ENCODE measurements at regions not wholly inside any gene's neighbourhood (a gene's known extent, or its start where the extent isn't known, plus 50 kb on each side); places are given as distances from the start of the nearest gene placed in this dataset.

GRCh38 chr3:96434651-96435050, 379.7 kb upstream of the EPHA6 start:
- no peak overlapping the region for H3K4me3 ChIP-seq (ENCODE audit: low read depth, low read length)
- TF ChIP-seq CTCF (IDR thresholded peaks at IDR 0.05; ENCODE audit: insufficient read depth, low read length, missing control alignments): no peak
- ChIA-PET POLR2A (no interaction called here), CTCF (no interaction called here)
- no peak for DNase-seq (ENCODE audit: low read depth, low spot score)

GRCh38 chr3:96449346-96449745, 365.0 kb upstream of the EPHA6 start:
- no peak for TF ChIP-seq CTCF (IDR thresholded peaks at IDR 0.05; ENCODE audit: insufficient read depth, low read length, missing control alignments)
- no peak overlapping the region for H3K4me3 ChIP-seq (ENCODE audit: low read depth, low read length)
- POLR2A ChIA-PET: no interaction called here
- CTCF ChIA-PET: no interaction called here
- no peak for DNase-seq (ENCODE audit: low read depth, low spot score)

- no peak overlapping the region for H3K4me3 ChIP-seq (ENCODE audit: low read depth, low read length)
- no peak for TF ChIP-seq CTCF (IDR thresholded peaks at IDR 0.05; ENCODE audit: insufficient read depth, low read length, missing control alignments)
- CTCF ChIA-PET: no interaction called here
- DNase-seq (ENCODE audit: low read depth, low spot score): no peak
- POLR2A ChIA-PET: no interaction called here
These were observed 364.6 kb upstream of the EPHA6 start for GRCh38 chr3:96449803-96450202.

- CTCF ChIA-PET: no interaction called here
These were observed 363.7 kb upstream of the EPHA6 start for GRCh38 chr3:96450699-96451098.

GRCh38 chr3:96465521-96465920, 348.9 kb upstream of the EPHA6 start:
- DNase-seq (ENCODE audit: low read depth, low spot score): no peak
- CTCF ChIA-PET: no interaction called here
- no peak overlapping the region for H3K4me3 ChIP-seq (ENCODE audit: low read depth, low read length)
- no peak for TF ChIP-seq CTCF (IDR thresholded peaks at IDR 0.05; ENCODE audit: insufficient read depth, low read length, missing control alignments)
- POLR2A ChIA-PET: no interaction called here

More at GRCh38 chr3:96450699-96451098, 363.7 kb upstream of the EPHA6 start:
- no peak overlapping the region for H3K4me3 ChIP-seq (ENCODE audit: low read depth, low read length)
- POLR2A ChIA-PET: no interaction called here
- DNase-seq (ENCODE audit: low read depth, low spot score): no peak
- no peak for TF ChIP-seq CTCF (IDR thresholded peaks at IDR 0.05; ENCODE audit: insufficient read depth, low read length, missing control alignments)

- POLR2A ChIA-PET: no interaction called here
- H3K4me3 ChIP-seq (ENCODE audit: low read depth, low read length): no peak overlapping the region
- TF ChIP-seq CTCF (IDR thresholded peaks at IDR 0.05; ENCODE audit: insufficient read depth, low read length, missing control alignments): no peak
- CTCF ChIA-PET: no interaction called here
- DNase-seq (ENCODE audit: low read depth, low spot score): no peak
These were observed 348.0 kb upstream of the EPHA6 start for GRCh38 chr3:96466441-96466840.
